HCEC 1CT (cell line): ENCODE measurements at regions not wholly inside any gene's neighbourhood (a gene's known extent, or its start where the extent isn't known, plus 50 kb on each side); places are given as distances from the start of the nearest gene placed in this dataset.
A peak's percentile ranks its signal among the peaks of the same experiment; 100 is the strongest.

Experiments
- DNase-seq: peaks from one replicate; pipeline ENCODE4 v3.0.0-alpha.2; 2017

DNA sequence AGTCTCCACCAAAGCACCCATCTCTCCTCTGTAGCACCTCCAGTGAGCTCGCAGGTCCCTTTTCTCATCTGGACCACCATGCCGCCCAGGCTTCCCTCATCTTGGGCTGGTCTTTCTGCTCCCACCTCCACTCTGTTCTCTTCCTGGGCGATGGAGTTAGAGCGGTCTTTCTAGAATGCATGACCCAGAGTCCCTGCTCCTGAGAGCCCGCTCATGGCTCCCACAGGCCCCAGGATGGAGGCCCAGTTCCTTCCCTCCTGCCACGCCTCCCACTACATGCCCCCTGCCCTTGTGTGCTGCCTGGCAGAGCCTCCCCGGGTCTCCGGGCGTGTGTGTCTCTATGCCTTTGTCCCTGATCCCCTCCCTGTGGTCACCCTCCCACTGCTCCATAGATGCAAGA lies 100.7 kb upstream of the RTL1 start:
- no peak for DNase-seq

DNA sequence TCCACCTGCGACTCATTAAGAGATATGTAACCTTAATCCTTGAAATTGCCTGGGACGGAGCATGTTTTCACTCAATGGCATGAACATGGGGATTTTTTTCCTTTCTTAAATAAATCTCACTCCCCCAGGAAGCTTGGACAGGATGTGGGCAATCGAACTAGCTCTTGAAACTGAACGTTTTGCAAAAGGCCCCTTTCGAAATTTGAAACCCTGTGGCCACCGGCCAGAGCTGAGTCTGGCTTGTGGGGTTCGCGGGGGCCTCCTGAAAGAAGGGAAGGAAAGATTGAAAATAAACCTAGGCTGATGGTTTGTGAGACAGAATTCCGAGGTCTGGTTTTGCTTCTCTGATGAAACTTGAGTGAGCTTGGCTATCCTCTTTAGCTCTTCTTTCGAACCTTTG lies 101.4 kb upstream of the RTL1 start:
- peak; percentile 20 for DNase-seq

DNA sequence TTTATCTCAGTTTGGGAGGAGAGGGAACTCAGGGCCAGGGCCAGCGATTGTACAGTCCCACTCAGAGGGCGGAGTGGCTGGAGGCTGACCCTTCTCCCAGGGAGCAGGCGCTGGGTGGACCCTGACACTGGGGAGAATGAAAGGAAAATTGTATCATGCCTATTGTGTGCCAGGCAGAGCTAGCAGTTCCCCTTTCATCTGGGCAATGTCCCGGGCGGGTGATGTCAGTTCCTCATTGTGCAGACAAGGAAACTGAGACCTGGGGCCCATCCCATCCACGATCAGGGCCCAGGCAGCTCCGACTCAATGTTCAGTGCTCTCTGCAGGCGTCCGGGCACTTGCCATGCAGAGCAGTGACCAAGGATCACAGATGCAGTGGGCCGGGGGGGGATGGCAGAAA lies 101.9 kb upstream of the RTL1 start:
- DNase-seq = no peak

- DNase-seq = no peak
Observed at GRCh38 chr14:101006008-101006407, 102.5 kb upstream of the RTL1 start.

DNA sequence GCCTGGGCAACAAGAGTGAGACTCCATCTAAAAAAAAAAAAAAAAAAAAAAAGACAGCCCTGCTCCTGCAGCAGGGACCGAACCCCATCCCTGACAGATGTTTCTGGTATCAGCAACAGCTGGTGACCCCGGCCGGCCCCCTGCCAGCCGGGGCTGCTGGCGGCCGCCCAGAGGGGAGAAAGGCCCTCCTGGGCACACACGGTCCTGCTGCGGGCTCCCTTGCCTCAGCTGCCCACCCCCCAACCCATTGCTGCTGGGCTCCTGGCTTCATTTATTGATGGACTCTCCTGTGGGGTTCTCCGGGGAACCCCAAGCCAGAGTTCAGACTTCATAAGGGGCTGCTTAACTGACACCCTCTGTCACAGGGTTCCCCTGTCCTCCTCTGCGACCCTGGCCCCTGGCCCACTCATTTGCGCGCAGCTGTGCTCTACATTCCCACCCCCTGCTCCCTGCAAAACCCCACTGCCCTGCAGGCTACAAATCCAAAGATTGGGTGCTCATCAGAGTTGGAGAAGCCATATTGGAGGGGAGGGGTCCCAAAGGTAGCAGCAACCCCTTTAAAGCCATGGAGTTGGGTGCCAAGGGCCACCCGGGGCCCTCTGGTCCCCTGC lies 103.6 kb upstream of the RTL1 start:
- no peak for DNase-seq

DNA sequence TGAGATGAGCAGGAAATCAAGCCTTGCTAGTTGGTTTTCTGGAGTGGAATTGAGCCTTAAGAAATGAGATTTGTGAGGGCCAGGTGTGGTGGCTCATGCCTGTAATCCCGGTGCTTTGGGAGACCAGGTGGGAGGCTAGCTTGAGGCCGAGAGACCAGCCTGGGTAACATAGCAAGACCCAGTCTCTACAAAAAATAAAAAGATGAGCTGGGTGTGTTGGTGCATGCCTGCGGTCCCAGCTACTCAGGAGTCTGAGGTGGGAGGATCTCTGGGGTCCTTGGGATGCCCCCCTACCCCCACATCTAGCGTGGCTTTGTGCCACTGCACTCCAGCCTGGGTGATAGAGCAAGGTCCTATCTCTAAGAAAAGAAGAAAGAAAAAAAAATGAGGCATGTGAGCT lies 104.2 kb upstream of the RTL1 start:
- DNase-seq = no peak

GRCh38 chr14:101008196-101008595 lies 104.7 kb upstream of the RTL1 start:
- DNase-seq = no peak

GRCh38 chr14:101008631-101009336 lies 105.3 kb upstream of the RTL1 start:
- no peak for DNase-seq

DNA sequence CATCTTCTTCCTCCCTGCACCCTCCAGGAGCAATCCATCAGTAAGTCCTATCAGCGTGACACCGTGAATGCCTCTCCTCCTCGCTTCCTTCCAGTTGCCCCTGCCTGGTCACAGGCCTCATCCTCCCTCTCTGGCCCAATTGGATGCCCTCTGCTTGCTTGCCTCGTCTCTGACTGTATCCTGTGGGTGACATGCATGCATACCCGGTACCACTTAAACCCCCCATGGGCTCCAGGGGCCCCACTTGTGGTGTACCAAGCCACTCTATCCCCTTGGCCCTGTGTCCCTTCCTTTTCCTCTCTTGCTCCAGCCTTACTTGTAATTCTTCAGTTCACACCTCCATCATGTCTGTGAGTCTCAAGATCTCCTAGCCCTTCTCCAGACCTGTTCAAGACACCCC lies 106.0 kb upstream of the RTL1 start:
- no peak for DNase-seq

- DNase-seq = no peak
Observed at GRCh38 chr14:101010293-101010692, 106.8 kb upstream of the RTL1 start.

- DNase-seq = no peak
Observed at GRCh38 chr14:101010835-101011234, 107.3 kb upstream of the RTL1 start.

- peak; percentile 30 for DNase-seq
Observed at GRCh38 chr14:101017209-101017608, 113.7 kb upstream of the RTL1 start.

- no peak for DNase-seq
Observed at GRCh38 chr14:101017806-101018560, 114.5 kb upstream of the RTL1 start.

GRCh38 chr14:101018561-101019290 lies 115.2 kb upstream of the RTL1 start:
- no peak for DNase-seq

DNA sequence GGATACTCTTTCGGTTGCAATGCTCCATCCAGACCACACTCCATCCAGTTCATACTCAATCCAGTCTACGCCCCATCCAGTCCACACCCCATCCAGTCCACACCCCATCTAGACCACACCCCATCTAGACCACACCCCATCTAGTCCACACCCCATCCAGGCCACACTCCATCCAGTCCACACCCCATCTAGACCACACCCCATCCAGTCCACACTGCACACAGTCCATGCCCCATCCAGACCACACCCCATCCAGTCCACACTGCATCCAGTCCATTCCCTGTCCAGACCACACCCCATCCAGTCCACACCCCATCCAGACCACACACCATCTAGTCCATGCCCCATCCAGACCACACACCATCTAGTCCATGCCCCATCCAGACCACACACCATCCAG lies 116.0 kb upstream of the RTL1 start:
- DNase-seq = no peak

DNA sequence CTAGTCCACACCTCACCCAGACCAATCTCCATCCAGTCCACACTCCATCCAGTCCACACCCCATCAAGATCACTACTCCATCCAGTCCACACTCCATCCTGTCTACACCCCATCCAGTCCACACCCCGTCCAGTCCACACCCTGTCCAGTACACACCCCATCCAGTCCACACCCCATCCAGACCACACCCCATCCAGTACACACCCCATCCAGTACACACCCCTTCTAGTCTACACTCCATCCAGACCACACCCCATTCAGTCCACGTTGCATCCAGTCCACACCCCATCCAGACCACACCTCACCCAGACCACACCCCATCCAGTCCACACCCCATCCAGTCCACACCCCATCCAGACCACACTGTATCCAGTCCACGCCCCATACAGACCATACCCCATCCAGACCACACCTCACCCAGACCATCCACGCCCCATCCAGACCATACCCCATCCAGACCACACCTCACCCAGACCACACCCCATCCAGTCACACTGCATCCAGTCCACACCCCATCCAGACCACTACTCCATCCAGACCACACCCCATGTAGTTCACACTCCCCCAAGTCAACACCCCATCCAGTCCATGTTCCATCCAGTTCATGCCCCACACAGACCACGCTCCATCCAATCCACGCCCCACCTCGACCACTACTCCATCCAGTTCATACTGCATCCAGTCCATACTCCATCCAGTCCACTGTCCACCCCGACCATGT lies 116.6 kb upstream of the RTL1 start:
- DNase-seq = no peak

DNA sequence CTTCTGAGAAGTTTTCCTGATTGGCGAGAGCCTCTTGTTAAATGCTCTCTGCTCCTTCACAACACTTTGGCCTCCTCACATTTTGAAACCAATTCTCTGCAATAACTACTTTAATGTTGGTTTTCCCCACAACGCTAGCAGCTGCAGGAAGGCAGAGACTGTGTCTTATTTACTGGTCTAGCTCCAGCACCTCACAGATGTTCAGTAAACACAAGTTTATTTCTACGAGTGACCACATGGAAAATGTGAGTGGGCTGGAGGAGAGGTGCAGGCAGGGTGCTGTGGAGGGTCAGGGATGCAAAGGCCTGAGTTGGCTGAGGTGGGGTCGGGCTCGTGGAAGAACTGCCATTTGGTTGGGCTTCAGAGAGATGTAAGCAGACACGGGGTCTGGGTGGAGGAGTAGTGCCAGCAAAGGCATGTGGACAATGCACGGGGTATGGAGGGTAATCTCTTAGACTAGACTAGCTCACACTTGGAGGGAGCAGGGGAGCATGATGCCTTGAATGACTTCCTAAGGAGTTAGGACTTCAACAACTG lies 117.4 kb upstream of the RTL1 start:
- DNase-seq = no peak

DNA sequence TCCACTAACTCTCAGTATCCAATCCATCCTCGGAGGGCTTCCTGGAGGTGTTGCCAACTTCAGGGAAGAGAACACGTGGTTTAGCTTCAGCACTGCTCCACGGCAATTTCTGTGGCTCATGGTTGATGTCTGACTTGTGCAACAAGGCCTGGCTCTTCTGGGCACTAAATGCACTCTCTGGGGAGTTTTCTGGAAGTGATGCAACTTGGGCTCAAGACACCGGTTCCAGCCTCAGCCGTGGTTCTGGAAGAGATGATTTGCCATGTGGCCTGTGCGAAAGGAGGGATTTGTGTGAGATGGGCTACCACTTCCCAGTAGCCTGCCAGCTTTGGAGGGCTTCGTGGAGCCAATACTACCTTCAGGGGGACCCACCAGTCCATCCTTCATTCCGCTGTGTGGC lies 118.6 kb upstream of the RTL1 start:
- DNase-seq = no peak

- no peak for DNase-seq
Observed at GRCh38 chr14:101022916-101023435, 119.5 kb upstream of the RTL1 start.

- DNase-seq = no peak
Observed at GRCh38 chr14:101024686-101025085, 121.2 kb upstream of the RTL1 start.

DNA sequence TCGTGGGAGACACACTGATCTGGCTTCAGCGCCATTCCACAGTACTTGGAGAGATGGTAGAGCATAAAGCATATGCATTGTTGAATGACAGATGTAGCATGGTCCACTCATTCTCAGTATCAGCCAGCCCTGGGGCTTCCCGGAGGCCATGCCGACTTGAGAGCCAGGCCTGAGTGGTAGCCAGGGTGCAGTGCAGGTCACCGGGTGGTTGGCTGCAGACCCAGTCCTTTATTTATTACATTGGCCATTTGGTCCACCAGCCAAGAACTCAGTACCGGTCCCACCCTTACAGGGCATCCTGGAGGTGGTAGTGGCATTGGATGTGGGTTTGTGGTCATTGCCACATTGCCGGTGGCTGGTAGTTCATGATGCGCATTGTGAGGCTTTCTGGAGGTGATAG lies 121.6 kb upstream of the RTL1 start:
- DNase-seq = no peak

DNA sequence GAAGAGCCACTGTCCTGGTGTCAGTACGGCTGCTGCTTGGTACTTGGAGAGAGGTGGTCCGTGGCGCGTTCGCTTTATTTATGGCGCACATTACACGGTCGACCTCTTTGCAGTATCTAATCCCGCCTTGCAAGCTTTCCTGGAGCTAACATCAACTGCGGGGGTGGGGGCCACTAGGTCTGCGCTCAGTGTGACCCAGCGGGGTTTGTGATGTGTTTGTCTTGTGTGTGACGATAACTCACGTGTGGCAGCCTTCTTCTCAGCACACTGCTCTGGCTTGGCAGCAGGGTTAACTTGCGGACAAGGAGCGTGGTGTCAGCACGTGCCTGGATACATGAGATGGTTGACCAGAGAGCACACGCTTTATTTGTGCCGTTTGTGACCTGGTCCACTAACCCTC lies 122.2 kb upstream of the RTL1 start:
- no peak for DNase-seq
